Endothelial cell of umbilical vein (primary cell): ENCODE measurements at regions not wholly inside any gene's neighbourhood (a gene's known extent, or its start where the extent isn't known, plus 50 kb on each side); places are given as distances from the start of the nearest gene placed in this dataset.
"Not testable (repeated sequence)": the region's sequence is repeated elsewhere in the genome, so short reads cannot be mapped to it uniquely, and the experiment has no call there.

Experiments used
- EZH2 ChIP-seq: IDR thresholded peaks from 2 replicates; pipeline ENCODE4 v1.6.1; 2012; ENCODE audit warnings: borderline replicate concordance, low read depth, mild to moderate bottlenecking, moderate library complexity, low read length, inconsistent platforms; ENCODE audit not compliant: severe bottlenecking
- POLR2A ChIP-seq: IDR thresholded peaks from 2 replicates; pipeline ENCODE4 v1.6.1; 2012; ENCODE audit warnings: low read depth, mild to moderate bottlenecking, control low read depth, low read length
- TF ChIP-seq, protein P1 (sequence below), 2 donors: IDR thresholded peaks; 1 replicate in 1 of 2; 2 replicates in 1 of 2; pipeline ENCODE4 v1.5.1; 2011; ENCODE audit warnings: low read length in 2 of 2, mild to moderate bottlenecking in 2 of 2, moderate library complexity in 2 of 2, control low read depth in 1 of 2, inconsistent platforms in 1 of 2, low read depth in 1 of 2; ENCODE audit not compliant: insufficient read depth in 1 of 2; ENCODE audit errors: extremely low read depth in 1 of 2

DNA sequence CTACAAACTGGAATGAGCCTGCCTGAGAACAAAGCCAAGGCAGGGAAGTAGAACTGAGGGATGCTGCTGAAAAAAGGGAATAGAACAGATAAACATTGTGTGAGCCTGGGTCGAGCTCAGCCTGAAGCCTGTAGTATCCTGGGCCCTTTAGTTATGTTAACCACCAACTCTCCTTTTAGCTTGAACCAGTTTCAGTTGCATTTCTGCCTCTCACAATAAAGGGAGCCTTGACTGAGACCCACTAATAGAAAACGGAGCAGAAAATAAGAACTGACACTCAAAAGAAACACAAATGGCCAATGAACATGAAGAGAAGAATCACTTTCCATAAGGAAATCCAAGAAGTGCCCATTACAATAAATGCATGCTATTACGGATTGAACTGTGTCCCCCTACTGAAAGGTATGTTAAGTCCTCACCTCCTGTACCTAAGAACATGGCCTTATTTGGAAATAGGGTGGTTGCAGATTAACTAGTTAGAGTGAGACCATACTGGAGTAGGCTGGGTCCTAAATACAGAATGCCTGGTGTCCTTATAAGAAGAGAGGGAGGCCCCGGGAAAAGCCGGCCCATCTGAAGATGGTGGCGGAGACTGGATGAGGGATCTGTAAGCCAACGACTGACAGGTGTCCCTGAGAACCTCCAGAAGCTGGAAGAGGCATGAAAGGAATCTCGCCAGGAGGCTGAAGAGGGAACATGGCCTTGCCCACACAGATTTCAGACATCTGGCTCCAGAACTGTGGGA lies 4423.0 kb upstream of the TPTE start:
- TF ChIP-seq, protein P1, sequence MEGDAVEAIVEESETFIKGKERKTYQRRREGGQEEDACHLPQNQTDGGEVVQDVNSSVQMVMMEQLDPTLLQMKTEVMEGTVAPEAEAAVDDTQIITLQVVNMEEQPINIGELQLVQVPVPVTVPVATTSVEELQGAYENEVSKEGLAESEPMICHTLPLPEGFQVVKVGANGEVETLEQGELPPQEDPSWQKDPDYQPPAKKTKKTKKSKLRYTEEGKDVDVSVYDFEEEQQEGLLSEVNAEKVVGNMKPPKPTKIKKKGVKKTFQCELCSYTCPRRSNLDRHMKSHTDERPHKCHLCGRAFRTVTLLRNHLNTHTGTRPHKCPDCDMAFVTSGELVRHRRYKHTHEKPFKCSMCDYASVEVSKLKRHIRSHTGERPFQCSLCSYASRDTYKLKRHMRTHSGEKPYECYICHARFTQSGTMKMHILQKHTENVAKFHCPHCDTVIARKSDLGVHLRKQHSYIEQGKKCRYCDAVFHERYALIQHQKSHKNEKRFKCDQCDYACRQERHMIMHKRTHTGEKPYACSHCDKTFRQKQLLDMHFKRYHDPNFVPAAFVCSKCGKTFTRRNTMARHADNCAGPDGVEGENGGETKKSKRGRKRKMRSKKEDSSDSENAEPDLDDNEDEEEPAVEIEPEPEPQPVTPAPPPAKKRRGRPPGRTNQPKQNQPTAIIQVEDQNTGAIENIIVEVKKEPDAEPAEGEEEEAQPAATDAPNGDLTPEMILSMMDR (IDR thresholded peaks at IDR 0.05; ENCODE audit: extremely low read depth in 1 of 2, insufficient read depth in 1 of 2, low read depth in 1 of 2, low read length in 2 of 2), result not testable (repeated sequence)
- TF ChIP-seq EZH2, POLR2A: not testable (repeated sequence)
